ENCODE measurements at regions not wholly inside any gene's neighbourhood (a gene's known extent, or its start where the extent isn't known, plus 50 kb on each side); places are given as distances from the start of the nearest gene placed in this dataset.

DNA sequence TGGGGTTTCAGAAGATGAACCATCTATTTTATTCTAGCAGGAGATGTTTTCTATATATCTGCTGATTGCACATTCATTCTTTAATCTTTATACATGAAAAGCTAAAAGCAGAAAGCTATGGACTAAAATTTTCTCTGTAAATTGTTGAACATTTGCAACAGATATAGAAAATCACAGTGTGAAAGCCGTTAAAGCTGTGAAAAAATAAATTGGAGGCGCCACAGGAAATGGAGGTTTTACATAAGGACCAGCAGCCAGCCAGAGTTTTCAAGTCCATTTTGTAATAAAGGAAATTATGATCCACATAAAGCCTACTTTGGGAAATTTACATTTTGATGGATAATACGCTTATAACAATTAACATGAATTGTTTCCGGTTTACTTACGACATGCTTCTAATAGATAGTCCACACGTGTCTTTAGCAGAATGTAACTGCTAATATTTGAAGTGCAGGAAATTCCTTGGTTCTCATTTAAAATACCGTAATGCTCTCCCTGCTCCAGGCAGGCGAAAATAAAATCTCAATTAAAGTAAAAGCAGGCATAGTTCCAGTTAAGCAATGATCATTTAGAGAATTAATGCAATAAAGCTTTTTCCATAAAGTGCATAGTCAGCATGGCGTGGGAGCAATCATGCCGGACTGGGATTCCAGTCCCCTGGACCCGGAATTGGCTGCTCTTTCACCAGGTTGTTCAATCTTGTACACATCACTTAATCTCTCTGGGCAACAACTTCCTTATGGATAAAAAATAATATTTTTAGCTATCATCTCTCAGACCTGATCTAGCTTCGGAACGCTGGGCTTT lies 445.4 kb downstream of the ZNF608 start:
- ChIA-PET POLR2A (no interaction called here), CTCF (no interaction called here)

- POLR2A ChIA-PET, result no interaction called here
These were observed 448.6 kb downstream of the ZNF608 start for GRCh38 chr5:124297826-124298225.

GRCh38 chr5:124292322-124292855 lies 454.1 kb downstream of the ZNF608 start:
- CTCF ChIA-PET, result no interaction called here

More at GRCh38 chr5:124297826-124298225, 448.6 kb downstream of the ZNF608 start:
- CTCF ChIA-PET, result no interaction called here

DNA sequence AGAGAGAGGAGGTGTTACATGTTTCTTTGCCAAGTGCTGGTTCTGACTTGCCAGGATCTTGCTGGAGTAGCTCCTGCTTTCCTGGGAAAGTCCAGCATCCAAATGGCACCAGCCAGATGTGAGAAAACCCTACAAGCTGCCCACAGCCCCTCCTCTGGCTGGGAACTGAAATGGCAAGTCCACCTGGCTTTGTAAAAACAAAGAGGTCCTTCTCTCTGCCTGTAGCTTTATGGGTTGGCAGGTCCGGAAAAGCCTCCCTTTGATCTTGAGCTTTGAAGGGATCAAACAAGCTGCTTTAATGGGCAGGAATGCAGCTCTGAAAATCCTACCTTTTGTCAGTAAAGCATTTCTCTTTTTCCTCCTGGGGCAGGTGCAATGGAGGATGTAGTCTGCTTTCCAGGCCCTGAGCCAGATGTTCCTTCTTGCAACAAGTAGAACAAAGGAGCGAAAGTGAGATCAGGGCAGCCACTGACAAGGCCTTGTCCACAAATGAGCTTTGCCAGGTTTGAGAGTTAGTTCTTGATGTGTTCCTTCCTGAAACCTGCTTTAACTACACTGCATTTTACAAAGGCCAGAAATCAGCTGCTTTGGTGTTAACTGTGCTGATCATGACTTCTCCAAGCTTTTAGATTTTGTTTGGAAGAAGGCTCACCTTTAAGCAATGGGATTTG lies 456.7 kb downstream of the ZNF608 start:
- ChIA-PET POLR2A (no interaction called here), CTCF (no interaction called here)

More at GRCh38 chr5:124292322-124292855, 454.1 kb downstream of the ZNF608 start:
- POLR2A ChIA-PET, result no interaction called here

DNA sequence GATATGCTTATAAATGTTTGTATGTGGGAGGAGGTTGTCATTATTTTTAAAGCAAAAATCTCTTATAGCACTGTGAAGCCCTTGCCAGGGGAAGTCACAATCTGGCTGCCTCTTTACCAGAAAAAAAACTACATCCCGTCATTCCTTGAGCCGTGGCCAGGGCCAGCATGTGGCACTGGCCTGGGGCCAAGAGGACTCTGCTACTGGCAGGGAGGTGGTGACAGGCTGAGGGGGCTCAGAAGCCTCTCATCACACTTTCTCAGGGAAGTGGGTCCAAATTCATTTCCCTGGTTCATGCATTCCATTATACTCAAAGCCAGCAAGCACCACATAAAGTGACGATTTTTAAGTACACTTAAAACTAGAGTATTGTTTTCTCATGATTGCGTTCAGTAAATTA lies 457.3 kb downstream of the ZNF608 start:
- ChIA-PET POLR2A (no interaction called here), CTCF (no interaction called here)

GRCh38 chr5:124287813-124288212 lies 458.6 kb downstream of the ZNF608 start:
- ChIA-PET CTCF (no interaction called here), POLR2A (no interaction called here)

DNA sequence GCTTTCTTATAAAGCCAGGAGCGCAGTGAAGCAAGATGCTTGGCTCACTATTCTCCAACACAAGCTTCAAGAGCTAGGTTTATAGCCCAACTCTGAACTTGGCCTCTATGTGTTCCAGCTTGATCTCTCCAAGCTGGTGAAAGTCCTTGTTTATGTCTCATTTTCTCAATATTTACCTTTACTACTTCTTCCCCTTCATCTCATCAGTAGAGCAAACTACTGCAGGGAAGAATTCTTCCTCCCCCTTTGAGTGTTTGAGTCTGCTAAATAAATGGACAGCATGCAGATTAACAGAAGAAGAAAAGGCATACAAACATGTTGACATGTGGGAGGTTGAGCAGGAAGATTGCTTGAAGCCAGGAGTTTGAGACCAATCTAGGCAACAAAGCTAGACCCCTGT lies 460.7 kb downstream of the ZNF608 start:
- POLR2A ChIA-PET, result no interaction called here
- CTCF ChIA-PET, result no interaction called here

- POLR2A ChIA-PET, result no interaction called here
These were observed 461.4 kb downstream of the ZNF608 start for GRCh38 chr5:124285071-124285470.

GRCh38 chr5:124283031-124283430 lies 463.4 kb downstream of the ZNF608 start:
- CTCF ChIA-PET, result no interaction called here
- POLR2A ChIA-PET, result no interaction called here

More at GRCh38 chr5:124285071-124285470, 461.4 kb downstream of the ZNF608 start:
- CTCF ChIA-PET, result no interaction called here

DNA sequence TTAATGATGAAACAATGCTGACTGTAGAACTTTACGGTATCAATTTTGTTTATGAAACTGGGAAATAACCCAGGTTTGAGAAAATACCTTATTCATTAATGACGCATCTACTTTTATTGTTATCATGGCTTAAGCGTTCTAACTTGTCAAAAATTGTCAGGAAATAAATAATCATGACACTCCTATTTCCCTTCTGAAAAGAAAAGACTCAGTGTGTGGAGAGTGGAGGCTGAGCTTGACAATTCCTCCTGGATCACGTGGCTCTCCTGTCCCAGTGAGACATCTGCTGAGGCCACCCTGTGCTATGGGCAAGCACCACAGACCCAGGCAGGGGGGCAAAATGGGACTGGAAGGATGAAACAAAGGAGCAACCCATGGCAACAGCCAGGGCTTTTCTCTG lies 466.4 kb downstream of the ZNF608 start:
- ChIA-PET CTCF (no interaction called here), POLR2A (no interaction called here)

- ChIA-PET CTCF (no interaction called here), POLR2A (no interaction called here)
These were observed 467.1 kb downstream of the ZNF608 start for GRCh38 chr5:124279146-124279876.

DNA sequence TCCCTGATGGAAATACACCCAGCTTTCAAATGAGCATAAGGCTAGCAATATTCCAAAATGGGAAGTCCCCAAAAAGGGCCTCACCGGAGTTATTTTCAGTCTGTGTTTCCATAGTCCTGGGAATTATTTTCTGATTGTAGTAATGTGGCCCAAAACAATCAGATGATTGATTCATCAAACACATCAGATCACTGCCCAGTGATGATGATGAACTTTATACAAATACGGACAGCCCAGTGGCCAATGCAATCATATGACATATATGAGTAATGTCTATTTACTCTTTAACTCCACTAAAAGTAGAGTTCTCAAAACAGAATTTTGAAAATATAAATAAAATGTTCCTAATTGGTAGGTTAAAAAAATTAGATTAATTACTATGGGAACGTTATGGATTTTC lies 467.8 kb downstream of the ZNF608 start:
- CTCF ChIA-PET, result no interaction called here
- POLR2A ChIA-PET, result no interaction called here

- ChIA-PET POLR2A (no interaction called here), CTCF (no interaction called here)
These were observed 468.5 kb downstream of the ZNF608 start for GRCh38 chr5:124277767-124278545.

DNA sequence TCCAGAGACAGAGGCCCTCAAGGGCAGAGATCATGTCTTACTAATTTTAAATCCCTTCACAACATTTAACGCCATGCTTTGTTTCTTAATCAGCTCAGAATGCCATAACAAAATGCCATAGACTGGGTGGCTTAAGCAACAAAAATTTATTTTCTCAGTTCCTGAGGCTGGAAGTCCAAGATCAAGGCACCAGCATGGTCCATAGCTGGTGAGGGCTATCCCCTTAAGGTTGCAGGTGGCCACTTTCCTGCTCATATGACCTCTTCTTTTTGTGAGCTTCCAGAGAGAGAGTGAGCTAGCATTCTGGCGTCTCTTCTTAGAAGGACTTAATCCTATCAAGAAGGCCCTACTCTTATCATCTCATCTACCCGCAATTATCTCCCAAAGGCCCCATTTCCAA lies 470.3 kb downstream of the ZNF608 start:
- ChIA-PET POLR2A (no interaction called here), CTCF (no interaction called here)

DNA sequence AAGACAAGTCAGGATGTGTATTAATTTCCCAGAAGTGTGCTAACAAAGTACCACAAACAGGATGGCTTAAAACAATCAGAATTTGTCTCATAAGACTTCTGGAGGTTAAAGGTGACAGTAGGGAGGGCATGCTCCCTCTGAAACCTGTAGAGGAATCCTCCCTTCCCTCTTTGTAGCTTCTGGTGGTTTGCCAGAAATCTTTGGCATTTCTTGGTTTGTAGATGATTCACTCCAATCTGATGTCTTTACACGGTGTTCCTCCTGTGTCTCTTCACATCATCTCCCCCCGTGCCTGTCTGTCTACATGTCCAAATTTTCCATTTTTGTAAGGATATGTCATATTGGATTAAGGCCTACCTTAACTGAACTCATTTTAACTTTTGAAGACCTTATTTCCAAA lies 471.5 kb downstream of the ZNF608 start:
- POLR2A ChIA-PET, result no interaction called here
- CTCF ChIA-PET, result no interaction called here

DNA sequence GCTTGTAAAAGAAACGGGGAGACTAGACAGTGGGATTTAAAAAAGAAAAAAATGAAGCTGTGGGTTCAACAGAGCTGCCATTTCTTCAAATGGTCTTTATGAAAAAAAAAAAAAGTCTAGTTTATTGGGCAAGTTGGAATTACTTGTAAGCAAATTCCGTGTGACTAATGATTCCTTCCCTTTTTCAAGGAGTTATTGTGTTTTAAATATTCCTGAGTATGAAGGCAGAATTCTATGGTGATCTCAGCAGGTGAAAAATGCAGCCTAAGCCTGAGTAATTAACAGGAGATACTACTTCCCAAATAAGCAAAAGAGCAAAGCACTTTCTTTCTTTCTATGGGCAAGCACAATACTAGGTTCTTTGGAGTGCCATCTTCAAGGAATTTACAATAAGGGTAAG lies 481.9 kb downstream of the ZNF608 start:
- POLR2A ChIA-PET, result no interaction called here
- CTCF ChIA-PET, result no interaction called here

DNA sequence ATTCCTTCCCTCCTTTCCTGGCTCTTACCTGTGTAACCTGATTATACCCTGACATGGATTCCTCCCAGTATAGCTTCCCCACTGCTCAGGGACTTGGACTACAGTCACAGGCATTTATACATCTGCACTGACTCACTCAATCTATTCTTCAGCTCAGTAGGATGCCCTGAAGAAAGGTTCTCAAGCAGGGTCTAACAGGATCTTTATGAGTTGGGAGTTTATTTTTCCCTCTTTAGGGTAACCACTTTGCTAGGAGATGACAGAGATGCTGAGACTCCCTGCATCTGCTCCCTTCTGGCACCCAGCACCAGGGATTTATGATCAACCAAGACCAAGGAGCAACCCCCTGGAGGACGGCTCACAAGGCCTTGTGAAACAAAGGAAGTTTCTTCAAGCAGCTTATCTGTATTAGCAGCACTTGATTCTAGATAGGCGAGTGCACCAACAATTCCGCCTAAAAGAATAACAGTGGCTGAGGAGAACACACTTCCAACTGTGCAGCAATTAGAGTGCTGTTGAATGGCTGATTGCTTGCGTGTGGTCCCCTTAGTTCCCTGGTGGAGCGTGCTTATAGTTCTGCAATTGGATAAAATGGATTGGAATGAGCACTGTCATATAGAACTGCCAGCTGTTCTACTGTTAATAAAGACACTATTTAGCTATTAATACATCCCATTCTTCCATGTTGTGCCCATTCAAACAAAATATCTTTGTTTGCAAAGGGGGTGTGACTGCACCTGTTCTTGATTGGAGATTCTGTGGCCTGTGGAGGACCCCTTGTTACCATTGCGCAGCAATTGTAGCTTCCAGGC lies 482.6 kb downstream of the ZNF608 start:
- ChIA-PET CTCF (no interaction called here), POLR2A (no interaction called here)

- ChIA-PET POLR2A (no interaction called here), CTCF (no interaction called here)
These were observed 483.4 kb downstream of the ZNF608 start for GRCh38 chr5:124262991-124263571.

DNA sequence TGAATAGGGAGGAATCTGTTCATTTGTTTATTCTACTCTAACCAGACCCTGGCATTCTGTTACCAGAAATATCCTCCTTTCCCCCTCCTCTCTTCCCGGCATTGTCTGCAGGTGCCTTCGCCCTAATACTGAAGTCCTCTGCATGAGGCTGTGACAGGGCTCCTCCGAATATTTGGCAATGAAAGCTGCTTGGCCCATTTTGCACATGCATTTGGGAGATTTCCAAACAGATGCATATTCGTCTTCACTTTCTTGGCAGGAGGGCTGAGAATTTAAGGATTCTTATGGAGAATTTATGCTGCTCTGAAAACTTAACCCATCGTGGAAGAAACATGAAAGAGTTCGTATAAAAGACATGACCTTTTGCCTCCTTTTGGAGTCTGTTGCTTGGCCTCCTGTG lies 484.0 kb downstream of the ZNF608 start:
- CTCF ChIA-PET, result no interaction called here
- POLR2A ChIA-PET, result no interaction called here
